SU-DHL-6 (cell line): ENCODE measurements at regions not wholly inside any gene's neighbourhood (a gene's known extent, or its start where the extent isn't known, plus 50 kb on each side); places are given as distances from the start of the nearest gene placed in this dataset.

Experiments
- H2AFZ ChIP-seq: fragments of 200-600 bp; sonication (generic); 2 replicates; pipeline ENCODE4 v1.6.1; 2014; ENCODE audit warnings: low read depth, mild to moderate bottlenecking, moderate library complexity, mixed read lengths, antibody characterized with exemption, low read length; ENCODE audit not compliant: severe bottlenecking
- H3F3A ChIP-seq: fragments of 200-600 bp; shearing (Covaris generic); 2 replicates; pipeline ENCODE4 v1.6.0; 2016; ENCODE audit warnings: antibody characterized with exemption, mild to moderate bottlenecking; ENCODE audit not compliant: insufficient read depth
- H3K27ac ChIP-seq: fragments of 200-600 bp; sonication (generic); 2 replicates; pipeline ENCODE4 v1.5.1; 2016; ENCODE audit warnings: low read depth, mild to moderate bottlenecking, low read length, moderate library complexity, mixed read lengths
- H3K27me3 ChIP-seq: fragments of 200-600 bp; sonication (generic), shearing (Covaris generic); 2 replicates; pipeline ENCODE4 v1.6.0; 2014; ENCODE audit warnings: mild to moderate bottlenecking, low read length
- H3K36me3 ChIP-seq: fragments of 200-600 bp; sonication (generic); 2 replicates; pipeline ENCODE4 v1.6.1; 2014; ENCODE audit warnings: mild to moderate bottlenecking, low read length, mixed read lengths
- H3K4me2 ChIP-seq: fragments of 300-600, 200-600 bp; shearing (Covaris generic), sonication (generic); 2 replicates; pipeline ENCODE4 v1.6.0; 2014; ENCODE audit warnings: low read length, low read depth, mild to moderate bottlenecking; ENCODE audit not compliant: poor library complexity, severe bottlenecking
- H3K4me3 ChIP-seq: fragments of 200-600 bp; sonication (generic); 2 replicates; pipeline ENCODE4 v1.5.1; 2014; ENCODE audit warnings: antibody characterized with exemption, low read length, mild to moderate bottlenecking, mixed read lengths; ENCODE audit not compliant: insufficient read depth, poor library complexity, severe bottlenecking
- H3K79me2 ChIP-seq: fragments of 200-600 bp; sonication (generic); 2 replicates; pipeline ENCODE4 v1.6.1; 2014; ENCODE audit warnings: mild to moderate bottlenecking, low read length, moderate library complexity; ENCODE audit not compliant: insufficient read depth
- H3K9ac ChIP-seq: fragments of 200-600 bp; sonication (generic); 2 replicates; pipeline ENCODE4 v1.7.0; 2014; ENCODE audit warnings: mild to moderate bottlenecking, low read length
- H3K9me2 ChIP-seq: fragments of 200-600 bp; sonication (generic); replicated peaks from 2 replicates; pipeline ENCODE4 v1.6.1; 2014; ENCODE audit warnings: low read length; ENCODE audit not compliant: insufficient read depth
- H3K9me3 ChIP-seq: fragments of 200-600 bp; sonication (generic); 2 replicates; pipeline ENCODE4 v1.6.1; 2014; ENCODE audit warnings: low read length, mixed read lengths; ENCODE audit not compliant: insufficient read depth
- H4K20me1 ChIP-seq: fragments of 200-600 bp; sonication (generic); 2 replicates; pipeline ENCODE4 v1.6.1; 2014; ENCODE audit warnings: low read depth, mild to moderate bottlenecking, antibody characterized with exemption, low read length, moderate library complexity, mixed read lengths
- EZH2phosphoT487 ChIP-seq: fragments of 200-600 bp; sonication (generic), shearing (Covaris generic); conservative IDR thresholded peaks from 2 replicates; pipeline ENCODE4 v1.6.1; 2018; ENCODE audit warnings: mild to moderate bottlenecking, antibody characterized with exemption, low read length, moderate library complexity, mixed read lengths
- TF ChIP-seq, protein P1 (sequence below): fragments of 200-600 bp; sonication (generic); IDR thresholded peaks from one replicate; pipeline ENCODE4 v1.5.1; 2017; ENCODE audit warnings: antibody characterized with exemption, mild to moderate bottlenecking, low read length, moderate library complexity; ENCODE audit not compliant: insufficient read depth, poor library complexity, severe bottlenecking

- no peak overlapping the region for H3K4me3 ChIP-seq
- H4K20me1 ChIP-seq: no peaks in the 10 kb centered on the region
- no peaks in the 10 kb centered on the region for H3F3A ChIP-seq
- H3K9me2 ChIP-seq: no peaks in the 10 kb centered on the region
- peaks cover 7% of the 10 kb centered on the region; the same call in 1 of the 2 replicates for H3K36me3 ChIP-seq
- TF ChIP-seq, protein P1, sequence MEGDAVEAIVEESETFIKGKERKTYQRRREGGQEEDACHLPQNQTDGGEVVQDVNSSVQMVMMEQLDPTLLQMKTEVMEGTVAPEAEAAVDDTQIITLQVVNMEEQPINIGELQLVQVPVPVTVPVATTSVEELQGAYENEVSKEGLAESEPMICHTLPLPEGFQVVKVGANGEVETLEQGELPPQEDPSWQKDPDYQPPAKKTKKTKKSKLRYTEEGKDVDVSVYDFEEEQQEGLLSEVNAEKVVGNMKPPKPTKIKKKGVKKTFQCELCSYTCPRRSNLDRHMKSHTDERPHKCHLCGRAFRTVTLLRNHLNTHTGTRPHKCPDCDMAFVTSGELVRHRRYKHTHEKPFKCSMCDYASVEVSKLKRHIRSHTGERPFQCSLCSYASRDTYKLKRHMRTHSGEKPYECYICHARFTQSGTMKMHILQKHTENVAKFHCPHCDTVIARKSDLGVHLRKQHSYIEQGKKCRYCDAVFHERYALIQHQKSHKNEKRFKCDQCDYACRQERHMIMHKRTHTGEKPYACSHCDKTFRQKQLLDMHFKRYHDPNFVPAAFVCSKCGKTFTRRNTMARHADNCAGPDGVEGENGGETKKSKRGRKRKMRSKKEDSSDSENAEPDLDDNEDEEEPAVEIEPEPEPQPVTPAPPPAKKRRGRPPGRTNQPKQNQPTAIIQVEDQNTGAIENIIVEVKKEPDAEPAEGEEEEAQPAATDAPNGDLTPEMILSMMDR: no peak
- TF ChIP-seq EZH2phosphoT487: no peak
- peaks cover 17% of the 10 kb centered on the region; the same call in 1 of the 2 replicates for H3K9me3 ChIP-seq
- no peaks in the 10 kb centered on the region for H3K27me3 ChIP-seq
- no peaks in the 10 kb centered on the region for H3K79me2 ChIP-seq
- H3K9ac ChIP-seq: no peak overlapping the region
- H3K27ac ChIP-seq: no peak overlapping the region
- no peak overlapping the region for H2AFZ ChIP-seq
- H3K4me2 ChIP-seq: no peak overlapping the region
Measured at GRCh38 chr1:105000793-105001192, 1251.1 kb downstream of the AMY1C start.

DNA sequence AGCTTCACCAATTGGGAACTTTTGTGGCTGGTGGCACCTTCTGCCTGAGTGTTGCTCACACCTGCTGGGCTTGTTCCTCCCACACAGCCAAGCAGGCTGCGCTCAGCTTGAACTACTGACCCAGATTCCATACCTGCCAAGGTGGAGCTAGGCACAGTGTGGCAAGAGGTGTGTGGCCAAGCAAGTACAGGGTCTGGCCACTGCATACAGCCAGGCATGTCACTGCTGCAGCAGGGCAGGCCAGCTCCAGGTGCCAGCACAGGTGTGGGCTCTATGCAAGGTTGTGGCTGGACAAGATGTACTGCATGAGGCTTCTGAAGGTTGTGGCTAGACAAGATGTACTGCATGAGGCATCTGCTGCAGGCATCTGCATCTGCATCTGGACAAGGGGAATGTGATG is 1254.8 kb downstream of the AMY1C start:
- Histone ChIP-seq H3F3A (no peaks in the 10 kb centered on the region), H2AFZ (no peak overlapping the region), H3K4me3 (no peak overlapping the region), H3K79me2 (no peaks in the 10 kb centered on the region), H3K4me2 (no peak overlapping the region), H3K9me2 (no peaks in the 10 kb centered on the region), H3K9me3 (peaks cover 20% of the 10 kb centered on the region; the same call in 1 of the 2 replicates), H3K36me3 (peaks cover 7% of the 10 kb centered on the region; the same call in 1 of the 2 replicates), H3K27ac (no peak overlapping the region), H3K27me3 (no peaks in the 10 kb centered on the region), H3K9ac (no peak overlapping the region), H4K20me1 (no peaks in the 10 kb centered on the region)
- TF ChIP-seq, protein P1: no peak
- TF ChIP-seq EZH2phosphoT487: no peak

DNA sequence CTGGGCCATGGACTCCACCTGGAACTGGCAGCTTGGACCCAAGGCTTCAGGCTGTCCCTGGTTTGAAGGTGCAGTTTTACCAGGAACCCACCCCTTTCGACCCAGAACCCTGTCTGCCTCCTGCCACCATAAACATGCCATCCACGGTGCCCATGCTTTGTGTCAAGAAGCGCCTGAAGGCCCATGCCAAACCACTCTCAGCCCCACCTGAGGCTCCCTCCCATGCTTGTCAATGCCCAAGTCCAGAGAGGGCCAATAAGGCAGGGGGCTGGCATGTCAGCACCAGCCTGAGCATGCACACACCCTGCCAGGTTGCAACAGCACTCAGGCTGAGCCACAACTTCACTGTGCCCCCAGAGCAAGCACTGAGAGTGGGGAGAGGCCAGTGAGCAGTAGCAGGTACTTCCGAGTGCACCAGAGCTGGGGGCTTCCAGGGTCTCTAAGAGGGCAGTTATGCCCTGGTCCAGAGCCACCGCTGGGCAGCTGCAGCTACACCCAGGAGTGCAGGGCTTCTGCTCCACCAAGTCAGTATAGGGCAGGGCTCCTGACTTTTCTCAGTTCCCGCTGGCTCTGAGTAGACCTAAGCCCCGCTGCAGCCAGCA is 1256.0 kb downstream of the AMY1C start:
- TF ChIP-seq, protein P1: no peak
- no peak for TF ChIP-seq EZH2phosphoT487
- Histone ChIP-seq H4K20me1 (no peaks in the 10 kb centered on the region), H3K9me3 (peaks cover 20% of the 10 kb centered on the region; the same call in 1 of the 2 replicates), H3K36me3 (peaks cover 7% of the 10 kb centered on the region; the same call in 1 of the 2 replicates), H3K4me3 (no peak overlapping the region), H3F3A (no peaks in the 10 kb centered on the region), H3K79me2 (no peaks in the 10 kb centered on the region), H2AFZ (no peak overlapping the region), H3K9ac (no peak overlapping the region), H3K27ac (no peak overlapping the region), H3K27me3 (no peaks in the 10 kb centered on the region), H3K9me2 (no peaks in the 10 kb centered on the region), H3K4me2 (no peak overlapping the region)
